NCI-H2029 (cell line): ENCODE measurements at regions not wholly inside any gene's neighbourhood (a gene's known extent, or its start where the extent isn't known, plus 50 kb on each side); places are given as distances from the start of the nearest gene placed in this dataset.

Source experiments
- DNase-seq: peaks from one replicate; lab custom pipeline; 2025; lab: John Stamatoyannopoulos, UW

GRCh38 chr10:62870866-62871265 is 54.7 kb upstream of the EGR2 start:
- DNase-seq: no peak

- DNase-seq: no peak
These were observed 53.8 kb upstream of the EGR2 start for GRCh38 chr10:62869958-62870357.

DNA sequence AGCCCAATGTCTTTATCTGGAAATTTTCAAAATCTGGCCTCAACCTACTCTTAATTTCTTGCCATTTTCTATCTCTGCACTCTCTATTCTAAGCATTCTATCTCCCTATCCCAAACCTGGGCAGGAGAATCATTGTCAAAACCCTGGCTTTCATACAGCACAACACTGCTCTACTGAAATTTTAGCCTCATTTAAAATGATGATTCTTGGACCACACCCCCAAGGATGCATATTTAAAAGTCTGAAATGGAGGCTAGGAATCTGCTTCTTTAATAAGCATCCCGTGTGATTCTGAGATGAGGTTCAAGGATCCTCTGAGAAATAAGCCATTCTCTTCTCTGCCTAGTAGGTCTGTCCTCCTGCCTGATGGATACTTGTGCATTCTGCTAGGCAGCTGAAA is 50.8 kb upstream of the EGR2 start:
- no peak for DNase-seq

- DNase-seq: no peak
These were observed 50.3 kb upstream of the EGR2 start for GRCh38 chr10:62866451-62866850.
